GM18517 (cell line): ENCODE measurements at regions not wholly inside any gene's neighbourhood (a gene's known extent, or its start where the extent isn't known, plus 50 kb on each side); places are given as distances from the start of the nearest gene placed in this dataset.

Experiments used
- ATAC-seq: cut with Tn5 transposase; IDR thresholded peaks from one replicate; pipeline ENCODE4 v1.9.1; 2021; ENCODE audit warnings: mild to moderate bottlenecking, moderate library complexity; ENCODE audit not compliant: unreplicated experiment

DNA sequence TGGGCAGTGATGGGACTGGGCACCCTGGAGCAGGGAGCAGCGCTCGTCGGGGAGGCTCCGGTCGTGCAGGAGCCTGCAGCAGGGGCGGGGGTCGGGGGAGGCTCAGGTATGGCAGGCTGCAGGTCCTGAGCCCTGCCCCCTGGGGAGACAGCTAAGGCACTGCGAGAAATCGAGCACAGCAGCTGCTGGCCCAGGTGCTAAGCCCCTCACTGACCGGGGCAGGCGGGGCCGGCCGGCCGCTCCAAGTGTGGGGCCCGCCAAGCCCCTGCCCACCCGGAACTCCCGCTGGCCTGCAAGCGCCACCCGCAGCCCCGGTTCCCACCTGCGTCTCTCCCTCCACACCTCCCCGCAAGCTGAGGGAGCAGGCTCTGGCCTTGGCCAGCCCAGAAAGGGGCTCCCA is 326.8 kb upstream of the TMTC1 start:
- ATAC-seq, result no peak

DNA sequence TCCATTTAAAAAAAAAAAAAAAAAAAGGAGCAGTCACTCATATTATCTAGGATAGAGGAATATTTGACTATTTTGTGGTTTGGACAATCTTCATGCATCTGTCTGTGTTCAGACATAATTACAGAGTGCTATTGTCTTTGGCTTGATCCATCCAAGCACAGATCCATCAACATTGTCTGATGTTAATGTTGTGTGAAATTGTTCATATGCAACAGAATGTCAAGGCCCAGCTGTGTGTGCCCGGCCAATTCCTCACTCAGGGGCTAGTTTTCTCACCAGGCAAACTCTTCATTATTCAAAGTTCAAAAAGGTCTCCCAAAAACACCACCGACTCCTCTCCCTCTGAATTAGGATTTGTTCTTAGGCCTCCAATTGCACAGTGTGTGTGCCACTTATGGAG is 324.9 kb upstream of the TMTC1 start:
- ATAC-seq, result no peak

DNA sequence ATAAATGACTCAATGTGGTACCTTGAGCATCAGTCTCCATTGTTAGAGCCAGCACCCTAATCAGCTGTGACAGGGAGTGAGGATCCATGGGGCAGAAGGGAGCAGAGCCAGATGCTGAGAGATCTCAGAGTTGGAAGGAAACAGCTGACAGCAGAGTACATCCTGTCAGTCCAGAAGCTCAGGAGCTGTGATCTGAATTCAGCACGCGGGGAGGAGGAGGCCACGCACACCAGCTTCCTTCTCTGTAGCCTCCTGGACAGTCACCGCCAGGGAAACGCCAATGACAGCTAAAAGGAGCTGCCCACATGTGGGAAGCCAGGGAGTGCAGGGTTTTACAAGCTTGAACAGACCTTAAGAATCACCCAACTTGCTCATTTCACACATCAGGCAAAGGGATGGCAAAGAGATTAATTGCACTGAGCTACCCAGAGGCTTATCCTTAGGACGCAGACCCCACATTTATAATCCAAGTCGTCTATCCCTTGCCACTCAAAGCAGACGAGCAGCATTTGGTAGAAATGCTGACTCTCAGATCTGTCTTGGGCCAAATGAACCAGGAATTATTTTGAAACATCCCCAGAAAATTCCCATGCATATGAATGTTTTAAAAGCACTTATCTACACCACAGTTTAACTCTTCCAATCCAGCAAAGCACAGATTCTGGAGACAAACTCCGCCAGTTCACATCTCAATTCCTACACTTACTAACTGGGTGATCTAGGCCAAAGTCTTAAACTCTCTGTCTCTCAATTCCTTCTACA is 322.6 kb upstream of the TMTC1 start:
- ATAC-seq, result no peak

DNA sequence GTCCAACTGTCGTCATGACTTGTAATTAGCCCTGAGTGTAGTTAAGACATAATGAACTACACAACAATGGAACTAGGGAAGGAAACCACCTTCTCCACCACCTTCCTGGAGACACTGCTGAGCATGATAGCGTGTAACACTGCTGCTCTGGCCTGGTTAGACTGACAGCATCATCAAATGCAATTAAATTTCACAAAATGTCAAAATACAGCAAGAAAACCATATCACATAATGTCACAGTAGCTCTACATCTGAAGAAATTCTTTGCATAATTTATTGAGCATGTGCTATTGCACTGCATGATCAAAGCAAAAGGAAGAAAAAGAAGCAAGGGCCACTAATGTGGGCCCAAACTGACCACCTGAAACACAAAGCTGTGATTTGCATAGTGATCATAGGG is 321.8 kb upstream of the TMTC1 start:
- no peak for ATAC-seq

DNA sequence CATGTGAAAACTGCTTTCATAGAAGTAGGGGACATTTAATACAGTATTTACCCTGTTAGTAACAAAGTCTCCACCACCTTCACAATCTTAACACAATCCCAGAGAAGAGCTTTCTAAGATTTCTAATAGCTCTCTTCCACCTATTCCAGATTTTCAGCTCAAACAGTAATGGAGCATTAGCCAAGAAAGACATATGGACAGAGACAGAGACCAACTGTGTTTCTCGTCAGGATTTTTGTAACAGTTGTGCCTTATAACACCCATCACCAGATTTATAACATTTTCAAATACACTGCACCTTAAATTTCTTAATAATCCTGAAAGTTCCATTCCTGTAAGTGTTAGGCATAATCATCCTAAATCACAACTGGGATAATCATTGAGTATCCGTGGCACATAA is 321.2 kb upstream of the TMTC1 start:
- no peak for ATAC-seq

DNA sequence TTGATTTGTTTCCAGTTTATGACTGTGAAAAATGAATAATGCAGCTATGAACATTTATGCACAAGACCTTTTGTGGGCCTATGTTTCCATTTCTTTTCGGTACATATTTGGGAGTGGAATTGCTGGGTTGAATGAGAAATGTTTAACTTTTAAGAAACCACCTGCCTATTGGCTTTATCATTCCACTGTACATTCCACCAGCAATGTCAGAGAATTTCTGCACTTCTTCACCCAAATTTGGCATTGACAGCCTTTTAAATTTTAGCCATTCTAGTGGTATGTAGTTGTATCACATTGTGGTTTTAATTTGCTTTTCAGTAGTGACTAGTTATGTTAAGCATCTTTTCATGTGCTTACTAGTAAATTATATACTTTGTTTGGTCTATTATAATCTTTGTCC is 317.0 kb upstream of the TMTC1 start:
- ATAC-seq, result no peak

DNA sequence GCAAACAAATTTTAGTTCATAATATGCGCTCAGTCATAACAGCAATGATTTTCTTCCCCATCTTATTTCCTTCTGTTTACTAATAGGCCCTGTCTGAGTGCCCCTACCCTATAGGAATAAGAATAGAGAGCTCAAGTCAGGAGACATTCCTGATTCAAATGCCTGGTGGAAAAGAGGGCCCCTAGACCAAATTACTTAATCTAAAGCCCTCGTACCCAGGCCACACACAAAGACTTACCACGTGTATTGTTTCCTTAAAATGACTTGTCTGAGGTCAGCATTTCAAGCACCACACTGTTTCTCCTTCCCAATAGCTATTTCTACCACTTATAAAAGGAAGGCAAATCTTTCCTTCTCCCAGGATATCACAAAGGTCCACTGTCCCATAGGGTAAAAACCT is 314.9 kb upstream of the TMTC1 start:
- ATAC-seq, result no peak

DNA sequence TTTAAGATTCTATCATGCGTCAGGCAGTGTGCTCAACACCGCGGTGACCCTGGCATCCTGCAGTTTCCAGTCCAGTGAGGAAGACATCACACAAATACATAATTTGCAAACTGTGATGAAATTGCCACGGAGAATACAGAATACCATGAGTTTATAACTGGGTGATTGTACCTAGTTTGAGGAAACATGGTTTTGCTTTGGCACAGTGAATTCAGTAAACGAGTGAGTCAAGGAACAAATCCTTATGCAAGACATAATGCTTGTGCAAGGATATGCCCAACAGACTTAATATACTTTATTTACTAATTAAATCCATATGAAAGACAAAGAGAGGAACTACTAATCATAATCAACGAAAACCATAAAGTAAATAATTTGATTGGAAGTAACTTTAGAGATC is 311.8 kb upstream of the TMTC1 start:
- no peak for ATAC-seq

DNA sequence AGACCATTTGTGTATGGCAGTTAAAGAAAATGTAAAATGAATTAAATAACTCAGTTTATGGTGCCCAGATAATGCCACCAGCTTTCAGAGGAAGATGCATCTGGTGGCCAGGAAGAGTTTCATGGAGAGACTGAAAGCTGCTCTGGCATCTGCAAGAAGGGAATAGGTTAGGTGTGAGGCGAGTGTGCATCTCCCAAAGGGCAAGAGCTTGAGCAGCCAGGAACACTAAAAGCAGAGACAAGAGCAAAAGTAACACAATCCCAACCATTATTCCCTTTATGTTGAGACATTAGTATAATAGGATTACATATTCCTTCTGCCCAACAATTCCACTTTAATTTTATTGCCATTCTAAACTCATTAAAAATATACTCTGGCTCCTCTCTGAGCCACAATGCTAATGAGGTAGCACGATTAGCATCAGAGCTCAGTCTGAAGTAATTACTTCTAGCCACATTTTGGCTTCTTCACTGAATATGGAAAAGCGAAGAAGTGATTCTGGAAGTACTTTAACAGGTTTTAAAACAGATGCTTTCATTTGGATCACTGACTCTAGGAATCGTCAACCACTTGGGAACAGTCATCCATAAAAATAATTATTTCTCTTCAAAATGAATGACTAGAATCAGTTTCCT is 309.4 kb upstream of the TMTC1 start:
- ATAC-seq, result no peak

DNA sequence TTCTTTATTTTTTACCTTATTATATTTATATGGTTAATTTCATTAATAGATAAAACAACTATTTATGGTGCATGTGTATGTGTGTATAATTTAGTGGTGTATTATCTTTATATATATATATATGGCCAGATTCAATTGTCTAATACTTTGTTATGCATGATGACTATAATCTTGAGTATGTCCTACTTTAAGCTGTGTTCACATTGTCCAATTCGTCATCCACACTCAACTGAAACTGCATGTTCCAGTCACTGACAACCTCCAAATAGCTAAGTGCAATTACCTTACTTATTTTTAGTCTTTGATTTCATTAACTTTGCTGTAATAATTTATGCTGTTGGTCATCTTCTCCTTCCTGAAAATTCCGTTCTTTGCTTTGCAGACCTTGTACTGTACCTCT is 306.5 kb upstream of the TMTC1 start:
- ATAC-seq, result no peak

DNA sequence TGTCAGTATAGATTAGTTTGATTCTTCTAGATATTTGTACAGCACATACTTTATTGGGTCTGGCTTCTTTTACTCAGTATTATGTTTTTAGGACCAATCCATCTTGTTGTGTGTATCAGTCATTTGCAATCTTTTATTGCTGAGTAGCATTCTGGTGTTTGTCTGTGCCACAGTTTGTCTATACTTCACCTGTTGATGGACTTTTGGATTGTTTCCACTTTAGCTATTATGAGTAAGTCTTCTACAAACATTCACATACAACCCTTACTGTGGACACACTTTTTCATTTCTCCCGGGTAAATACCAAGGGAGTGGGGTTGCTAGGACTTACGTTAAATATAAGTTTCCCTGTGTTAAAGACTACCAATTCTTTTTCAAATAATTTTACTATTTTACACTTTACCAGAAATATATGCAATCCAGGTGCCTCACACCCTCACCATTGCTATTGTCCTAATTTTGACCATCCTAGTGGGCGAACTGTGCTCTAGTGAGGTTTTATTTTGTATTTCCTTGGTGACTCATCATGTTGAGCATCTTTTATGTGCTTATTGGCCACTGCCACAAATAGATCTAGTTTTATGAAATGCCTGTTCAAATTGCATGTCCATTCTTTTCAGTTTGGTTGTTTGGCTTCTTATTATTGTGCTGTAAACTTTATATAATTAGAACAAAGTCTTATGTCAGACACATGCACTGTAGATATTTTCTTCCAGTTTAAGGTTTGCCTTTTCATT is 304.7 kb upstream of the TMTC1 start:
- ATAC-seq, result no peak

DNA sequence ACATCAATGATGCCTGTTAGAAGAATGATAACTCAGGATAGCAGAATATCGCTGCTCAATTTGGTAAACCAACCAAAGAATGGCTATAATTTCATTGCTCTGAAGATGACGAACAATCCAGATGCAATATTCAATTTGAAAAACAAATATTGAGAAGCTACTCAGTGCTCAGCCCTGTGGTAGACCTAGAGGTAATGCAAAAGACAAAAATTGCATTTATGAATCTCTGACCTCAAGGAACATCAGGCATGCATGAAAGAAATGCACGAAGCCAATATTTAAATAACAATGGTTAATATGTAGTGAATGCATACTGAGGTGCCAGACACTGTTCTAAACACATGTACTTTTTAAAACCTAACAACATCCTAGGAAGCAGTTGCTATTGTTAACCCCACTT is 298.6 kb upstream of the TMTC1 start:
- ATAC-seq, result no peak

DNA sequence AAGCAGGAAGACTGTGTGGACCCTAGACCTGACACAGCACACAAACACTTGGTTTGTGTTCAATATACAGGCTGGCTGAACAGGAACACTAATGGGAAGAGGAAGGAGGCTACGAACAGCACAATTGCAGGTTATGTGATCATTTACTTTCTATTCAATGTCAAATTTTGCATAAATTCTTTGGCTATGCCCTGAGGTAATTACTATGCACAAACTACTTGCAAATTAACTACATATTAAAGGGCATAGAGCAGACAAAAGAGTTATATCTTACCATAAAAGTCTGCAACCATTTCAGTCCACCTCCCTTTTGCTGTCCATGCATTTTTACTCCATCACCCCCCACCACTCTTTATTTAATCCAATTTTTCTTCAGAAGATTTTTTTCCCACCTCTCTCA is 291.2 kb upstream of the TMTC1 start:
- ATAC-seq, result no peak

DNA sequence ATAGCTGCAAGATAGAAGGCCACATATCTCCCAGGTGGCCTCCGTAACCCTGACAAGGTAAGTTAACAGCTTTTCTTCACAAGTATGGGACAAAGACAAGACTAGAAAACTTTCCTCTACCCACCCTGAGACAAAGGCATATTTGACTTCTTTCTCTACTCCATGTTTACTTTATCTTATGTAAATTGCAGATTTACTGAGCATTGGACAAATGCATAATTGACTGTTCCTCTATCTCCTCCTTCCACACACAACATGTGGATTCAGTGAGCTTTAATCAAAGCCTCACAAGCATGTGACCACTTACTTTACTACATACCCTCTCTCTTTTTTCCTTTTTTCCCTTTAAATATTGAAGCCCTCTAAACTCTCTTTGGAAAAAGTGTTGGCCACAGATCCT is 289.1 kb upstream of the TMTC1 start:
- no peak for ATAC-seq

DNA sequence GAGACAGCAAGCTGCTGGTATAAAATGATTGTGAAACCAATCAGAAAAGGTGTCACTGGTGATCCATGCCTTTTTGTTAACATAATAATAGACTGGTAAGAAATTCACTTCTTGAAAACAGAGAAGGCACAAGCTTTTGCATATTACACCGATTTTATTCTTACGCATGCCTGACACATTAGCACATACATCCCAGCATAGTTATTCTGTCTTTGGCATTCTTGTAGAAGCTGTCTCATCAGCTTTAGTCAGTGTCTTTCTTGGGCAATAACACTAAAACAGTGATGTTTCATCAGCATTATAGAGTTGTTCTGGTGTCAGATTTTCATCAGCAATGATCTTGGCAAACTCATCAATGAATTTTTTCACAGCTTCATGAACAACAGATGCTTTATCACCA is 283.4 kb upstream of the TMTC1 start:
- ATAC-seq, result no peak

DNA sequence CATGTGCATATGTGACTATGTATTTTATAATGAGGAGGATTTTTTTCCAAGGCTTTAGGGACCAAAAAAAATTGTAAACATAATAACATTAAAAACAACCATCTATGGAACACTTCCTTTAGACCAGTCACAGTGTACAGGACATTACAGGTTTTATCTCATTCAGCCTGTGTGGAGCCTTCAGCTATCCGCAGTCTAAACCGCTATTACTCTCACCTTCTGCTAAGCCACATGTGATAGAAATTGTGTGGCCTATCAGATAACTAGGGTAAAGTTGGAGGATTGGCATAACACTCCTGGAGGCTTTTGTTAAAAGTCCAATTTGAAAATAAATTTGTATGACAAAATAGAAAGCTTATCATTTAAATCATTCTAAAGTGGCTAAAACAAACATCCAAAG is 281.2 kb upstream of the TMTC1 start:
- no peak for ATAC-seq

DNA sequence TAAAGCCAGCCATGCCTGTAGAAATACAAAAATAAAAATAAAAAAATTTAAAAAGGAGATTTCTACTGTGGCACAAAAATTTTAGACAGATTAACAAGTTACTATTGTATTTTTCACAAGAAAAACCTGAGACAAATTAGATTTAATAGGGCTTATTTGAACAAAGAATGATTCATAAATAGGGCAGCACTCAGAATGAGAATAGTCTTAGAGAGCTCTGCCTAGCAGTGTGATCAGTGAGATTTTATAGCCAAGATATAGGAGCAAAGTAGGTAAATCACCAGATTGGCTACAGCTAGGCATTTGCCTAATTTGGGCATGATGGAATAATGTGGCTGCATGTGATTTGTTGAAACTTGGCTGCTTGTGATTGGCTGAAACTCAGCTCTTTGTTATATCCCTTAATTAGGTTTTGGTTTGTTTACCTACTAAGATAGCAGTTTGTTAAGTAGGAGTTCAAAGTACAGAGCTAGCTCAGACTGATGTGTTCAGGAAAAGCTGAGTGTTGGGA is 279.7 kb upstream of the TMTC1 start:
- ATAC-seq, result no peak

DNA sequence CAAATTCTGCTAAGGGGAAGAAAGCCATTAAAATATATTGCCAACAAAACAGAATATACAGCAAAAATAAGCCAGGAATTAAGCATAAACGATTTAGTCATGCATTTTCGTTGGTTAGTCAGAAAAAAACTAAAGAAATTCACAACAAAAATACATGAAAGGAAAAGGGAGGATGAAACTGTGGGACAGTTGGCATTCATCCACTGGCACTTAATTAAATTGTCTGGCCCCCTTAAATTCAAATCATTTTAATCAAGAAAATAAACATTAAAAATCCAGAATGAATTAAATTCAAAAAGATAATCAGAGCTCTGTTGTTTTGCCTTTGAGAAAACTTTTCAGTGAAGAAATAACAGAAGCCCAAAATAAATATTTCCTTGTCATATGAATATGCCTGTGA is 264.6 kb upstream of the TMTC1 start:
- no peak for ATAC-seq

DNA sequence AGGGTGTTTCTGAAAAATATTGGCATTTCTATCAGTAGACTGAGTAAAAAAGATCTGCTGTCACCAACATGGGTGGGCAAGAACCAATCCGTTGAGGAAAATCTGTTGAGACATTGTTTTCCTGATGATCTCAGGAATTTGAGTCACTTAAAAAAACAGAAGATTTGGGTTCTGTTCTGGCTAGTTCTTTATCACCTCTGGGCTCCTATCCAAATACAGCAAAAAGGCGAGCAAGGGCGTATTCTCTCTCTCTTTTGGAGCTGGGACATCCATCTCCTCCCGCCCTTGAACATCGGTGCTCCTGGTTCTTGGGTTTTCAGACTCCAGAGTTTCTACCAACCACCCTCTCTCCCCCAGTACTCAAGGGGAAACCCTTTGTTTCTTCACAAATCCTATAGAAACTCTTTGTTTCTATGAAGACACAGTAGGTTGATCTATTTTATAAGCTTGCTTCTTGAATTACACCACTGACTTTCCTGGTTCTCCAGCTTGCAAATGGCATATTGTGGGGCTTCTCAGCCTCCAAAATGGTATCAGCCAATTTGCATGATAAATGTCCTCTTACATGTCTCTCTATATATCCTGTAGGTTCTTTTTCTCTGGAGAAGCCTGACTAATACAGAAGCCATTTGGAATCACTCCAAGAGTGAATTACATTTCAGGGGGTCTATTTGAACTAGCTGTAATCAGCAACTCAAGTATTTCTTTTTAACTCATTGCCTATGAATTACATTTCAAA is 263.9 kb upstream of the TMTC1 start:
- ATAC-seq, result no peak

DNA sequence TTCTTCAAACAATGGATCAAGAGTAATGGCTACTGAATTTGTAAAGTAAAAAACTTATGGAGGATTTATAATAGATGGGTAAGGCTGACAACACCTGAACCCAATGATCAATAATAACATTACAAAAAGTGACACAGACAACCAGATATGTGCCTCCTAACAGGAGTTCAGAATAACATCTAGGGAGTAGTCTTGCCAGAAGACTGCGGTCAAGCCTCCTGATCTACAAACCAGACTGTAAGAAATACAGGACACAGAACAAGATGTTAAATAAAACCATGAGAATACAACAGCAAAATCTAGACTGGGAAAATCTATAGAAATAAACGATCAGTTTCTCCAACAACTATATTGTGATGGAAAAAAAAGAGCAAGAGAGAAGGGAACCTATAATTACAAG is 262.6 kb upstream of the TMTC1 start:
- no peak for ATAC-seq

DNA sequence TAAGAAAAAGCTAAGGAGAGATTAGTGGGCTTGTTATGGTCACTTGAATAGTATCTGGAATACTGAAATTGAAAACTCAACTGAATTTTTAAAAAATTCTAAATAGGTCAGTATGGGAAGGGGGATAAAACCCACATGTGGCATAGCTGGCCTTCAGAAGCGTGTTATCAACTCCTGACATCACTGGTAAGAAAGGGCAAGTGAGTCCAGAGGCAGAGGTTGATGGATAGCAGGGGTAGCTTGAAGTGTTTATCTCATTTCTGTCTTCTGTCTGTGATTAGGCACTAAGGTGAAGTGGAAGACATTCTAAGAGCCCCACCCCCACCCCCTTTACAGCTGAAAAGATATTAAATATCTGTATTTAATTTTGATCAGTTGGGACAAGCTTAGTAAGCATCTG is 261.4 kb upstream of the TMTC1 start:
- ATAC-seq, result no peak
